CD14-positive monocyte (primary cell): ENCODE measurements at regions not wholly inside any gene's neighbourhood (a gene's known extent, or its start where the extent isn't known, plus 50 kb on each side); places are given as distances from the start of the nearest gene placed in this dataset.

Experiments
- DNase-seq, 3 donors: peaks; one replicate each; pipeline ENCODE4 v3.0.0-alpha.2; 2011 to 2022
- H2AFZ ChIP-seq: 2 replicates; pipeline ENCODE4 v1.6.0; 2012; ENCODE audit warnings: mild to moderate bottlenecking, low read depth, low read length, inconsistent platforms; ENCODE audit not compliant: insufficient read depth, poor library complexity, severe bottlenecking
- H3K27ac ChIP-seq, 2 donors: 1 replicate in 1 of 2; 2 replicates in 1 of 2; pipeline ENCODE4 v1.5.1; 2012 to 2013; ENCODE audit warnings: low read length in 2 of 2, control low read depth in 1 of 2, inconsistent platforms in 1 of 2, low read depth in 1 of 2, mild to moderate bottlenecking in 1 of 2
- H3K27me3 ChIP-seq, 2 donors: one replicate each; pipeline versions ENCODE4 v1.6.0 to v1.6.1; 2011 to 2013; ENCODE audit warnings: low read length in 2 of 2; ENCODE audit not compliant: control insufficient read depth in 2 of 2, insufficient read depth in 2 of 2
- H3K36me3 ChIP-seq, 2 donors: replicated peaks in 1 of 2; 1 replicate in 1 of 2; 2 replicates in 1 of 2; pipeline versions ENCODE4 v1.5.1 to v1.6.1; 2012 to 2013; ENCODE audit warnings: low read length in 2 of 2, control low read depth in 1 of 2, inconsistent platforms in 1 of 2, mild to moderate bottlenecking in 1 of 2; ENCODE audit not compliant: insufficient read depth in 2 of 2, control insufficient read depth in 1 of 2
- H3K4me1 ChIP-seq, 2 donors: 1 replicate in 1 of 2; 2 replicates in 1 of 2; pipeline versions ENCODE4 v1.5.1 to v1.6.1; 2012 to 2013; ENCODE audit warnings: low read length in 2 of 2, control low read depth in 1 of 2, inconsistent platforms in 1 of 2, mild to moderate bottlenecking in 1 of 2, moderate library complexity in 1 of 2; ENCODE audit not compliant: insufficient read depth in 2 of 2, control insufficient read depth in 1 of 2
- H3K4me2 ChIP-seq: replicated peaks from 2 replicates; pipeline ENCODE3; 2012; ENCODE audit warnings: low read length, moderate library complexity, mild to moderate bottlenecking; ENCODE audit not compliant: poor library complexity, severe bottlenecking; ENCODE audit errors: extremely low read depth
- H3K4me3 ChIP-seq, 3 experiments: fragments of 200-600 bp in 1 of 3; sonication (generic) in 1 of 3; replicated peaks in 1 of 3; 1 replicate in 2 of 3; 2 replicates in 1 of 3; pipeline ENCODE4 v1.5.1; 2011 to 2013; ENCODE audit warnings: low read length in 3 of 3, mild to moderate bottlenecking in 3 of 3, control low read depth in 2 of 3, low read depth in 2 of 3, inconsistent platforms in 1 of 3, moderate library complexity in 1 of 3
- H3K79me2 ChIP-seq: 2 replicates; pipeline ENCODE4 v1.6.0; 2012; ENCODE audit warnings: mild to moderate bottlenecking, control low read depth, inconsistent platforms, low read length, moderate library complexity; ENCODE audit not compliant: insufficient read depth
- H3K9ac ChIP-seq: 2 replicates; pipeline ENCODE4 v1.6.0; 2017; ENCODE audit warnings: low read length, mild to moderate bottlenecking; ENCODE audit not compliant: insufficient read depth, poor library complexity, severe bottlenecking
- H3K9me3 ChIP-seq, 2 donors: replicated peaks in 1 of 2; 1 replicate in 1 of 2; 2 replicates in 1 of 2; pipeline versions ENCODE4 v1.5.1 to v1.6.1; 2012 to 2013; ENCODE audit warnings: low read length in 2 of 2, control low read depth in 1 of 2; ENCODE audit not compliant: control insufficient read depth in 1 of 2, insufficient read depth in 1 of 2
- H4K20me1 ChIP-seq: 2 replicates; pipeline ENCODE4 v1.6.0; 2012; ENCODE audit warnings: mild to moderate bottlenecking, low read length, control low read depth, moderate library complexity; ENCODE audit not compliant: insufficient read depth
- H3K27ac Mint-ChIP-seq, 7 donors: one replicate each; pipeline ENCODE4 v1.8.0; 2020; ENCODE audit warnings: mild to moderate bottlenecking in 7 of 7, mixed read lengths in 7 of 7, moderate library complexity in 6 of 7, inconsistent platforms in 2 of 7
- H3K27me3 Mint-ChIP-seq, 3 donors: one replicate each; pipeline ENCODE4 v1.8.0; 2021 to 2022; ENCODE audit warnings: low read depth in 3 of 3, mild to moderate bottlenecking in 3 of 3, mixed read lengths in 3 of 3, moderate library complexity in 3 of 3, inconsistent platforms in 1 of 3
- H3K36me3 Mint-ChIP-seq, 2 donors: one replicate each; pipeline ENCODE4 v1.8.0; 2020; ENCODE audit warnings: mixed read lengths in 2 of 2, inconsistent platforms in 1 of 2, mild to moderate bottlenecking in 1 of 2
- H3K4me1 Mint-ChIP-seq: one replicate; pipeline ENCODE4 v1.8.0; 2020; ENCODE audit warnings: mild to moderate bottlenecking, mixed read lengths
- H3K4me3 Mint-ChIP-seq, 2 donors: one replicate each; pipeline ENCODE4 v1.8.0; 2020; ENCODE audit warnings: mild to moderate bottlenecking in 2 of 2, mixed read lengths in 2 of 2, moderate library complexity in 1 of 2
- H3K9me3 Mint-ChIP-seq, 7 donors: one replicate each; pipeline ENCODE4 v1.8.0; 2020 to 2022; ENCODE audit warnings: mixed read lengths in 7 of 7, mild to moderate bottlenecking in 6 of 7, moderate library complexity in 6 of 7, inconsistent platforms in 2 of 7
- CTCF ChIP-seq: fragments of 200-600 bp; IDR thresholded peaks from one replicate; pipeline ENCODE4 v1.8.0; 2022; ENCODE audit warnings: antibody characterized with exemption, mild to moderate bottlenecking
- WGBS: methylation state at CpG from one replicate; pipeline ENCODE4 v1.1.5; 2013; ENCODE audit warnings: missing lambda C conversion rate; ENCODE audit not compliant: insufficient coverage; 5-methylcytosine and 5-hydroxymethylcytosine counted together
- intact Hi-C, 2 donors: fragments of 100-400 bp; cut with micrococcal nuclease; formaldehyde crosslinking; loops; one replicate each; pipeline versions ENCODE4 v1.15.0 to v1.15.1; 2023

- H3K27ac ChIP-seq = no peak overlapping the region
- H3K36me3 ChIP-seq = no peaks in the 10 kb centered on the region
- DNase-seq = no peak
- H3K4me3 Mint-ChIP-seq = no peak overlapping the region
- H3K27ac Mint-ChIP-seq = no peak overlapping the region
- H4K20me1 ChIP-seq = no peaks in the 10 kb centered on the region
- H3K9ac ChIP-seq = no peak overlapping the region
- no peak overlapping the region for H2AFZ ChIP-seq
- no peaks in the 10 kb centered on the region for H3K4me1 ChIP-seq
- H3K27me3 ChIP-seq = no peaks in the 10 kb centered on the region
- no peak for TF ChIP-seq CTCF
- H3K27me3 Mint-ChIP-seq = peaks cover 0 to 1% (median 0%) of the 10 kb centered on the region in 3 donors
- H3K4me1 Mint-ChIP-seq = no peaks in the 10 kb centered on the region
- no peaks in the 10 kb centered on the region for H3K36me3 Mint-ChIP-seq
- H3K9me3 ChIP-seq = peaks cover 0 to 2% of the 10 kb centered on the region in 2 donors
- H3K9me3 Mint-ChIP-seq = peaks cover 0 to 7% (median 0%) of the 10 kb centered on the region in 7 donors
- intact Hi-C loops = no loop called here
- H3K79me2 ChIP-seq = no peaks in the 10 kb centered on the region
- H3K4me2 ChIP-seq = no peak overlapping the region
- no peak overlapping the region for H3K4me3 ChIP-seq
Measured at GRCh38 chr2:83233326-83233725, 1225.8 kb downstream of the SUCLG1 start.

- Histone ChIP-seq H3K27ac (no peak overlapping the region), H3K79me2 (no peaks in the 10 kb centered on the region), H3K4me3 (no peak overlapping the region), H3K4me1 (no peaks in the 10 kb centered on the region), H3K9ac (no peak overlapping the region), H3K4me2 (no peak overlapping the region), H3K36me3 (no peaks in the 10 kb centered on the region), H4K20me1 (no peaks in the 10 kb centered on the region), H2AFZ (no peak overlapping the region), H3K27me3 (no peaks in the 10 kb centered on the region), H3K9me3 (no peaks in the 10 kb centered on the region)
- Mint-ChIP-seq H3K27me3 (peaks cover 0 to 1% (median 0%) of the 10 kb centered on the region in 3 donors), H3K9me3 (peaks cover 0 to 5% (median 2%) of the 10 kb centered on the region in 7 donors), H3K27ac (no peak overlapping the region), H3K4me3 (no peak overlapping the region), H3K36me3 (no peaks in the 10 kb centered on the region), H3K4me1 (no peaks in the 10 kb centered on the region)
- no peak for TF ChIP-seq CTCF
- intact Hi-C loops = no loop called here
- WGBS = 67% methylated on average over 1 of the region's 2 CpGs
- no peak for DNase-seq
Measured at GRCh38 chr2:83229443-83229842, 1229.6 kb downstream of the SUCLG1 start.
